Heart left ventricle (tissue), 13 donors: ENCODE measurements at regions not wholly inside any gene's neighbourhood (a gene's known extent, or its start where the extent isn't known, plus 50 kb on each side); places are given as distances from the start of the nearest gene placed in this dataset.

Source experiments
- CTCF ChIP-seq, 12 donors: fragments of 200-600 bp; sonication (generic) in 4 of 12; IDR thresholded peaks; one replicate each; pipeline versions ENCODE4 v1.5.0 to v1.8.0; 2018 to 2022; ENCODE audit warnings: antibody characterized with exemption in 12 of 12, mild to moderate bottlenecking in 5 of 12
- POLR2A ChIP-seq, 2 donors: fragments of 450-650 bp; IDR thresholded peaks; one replicate each; pipeline ENCODE4 v1.6.1; 2017; ENCODE audit warnings: antibody characterized with exemption in 2 of 2, mild to moderate bottlenecking in 2 of 2, moderate library complexity in 2 of 2
- donor health status: ischemic (EF 13 %, LVEDD 7.1; RV severe dilation, severe dysfunction).
- donor health status: DM: no; HTN: yes; CAD: no.
- donor health status: DM: no; HTN: no; CAD: no.
- donor health status: ischemic (EF 25% LVEDD 6.9; RV normal size, moderate dysfunction).
- donor health status: ischemic (EF 25% LVEDD 5.7; RV mildly dilated, moderate dysfunction).
- donor health status: ischemic (EF 35%, LVEDD 5.7; RV mildly dilated, moderate dysfunction).
- donor health status: nonischemic (EF 11% LVEDD 7.7; RV severe dilation, severe dysfunction).
- donor health status: DM: yes; HTN: yes; CAD: no.
- donor health status: PGD.
- donor health status: ischemic (EF 29% LVEDD 5.4; RV normal size, mild dysfunction).
- donor health status: nonischemic (EF 23%, LVEDD 6.1; RV moderate dilation, normal function).

GRCh38 chr4:125626946-125627345, 312.2 kb downstream of the FAT4 start:
- no peak for TF ChIP-seq CTCF (IDR thresholded peaks at IDR 0.05)
- TF ChIP-seq POLR2A (IDR thresholded peaks at IDR 0.05): no peak
